NCI-H69 (cell line): ENCODE measurements at regions not wholly inside any gene's neighbourhood (a gene's known extent, or its start where the extent isn't known, plus 50 kb on each side); places are given as distances from the start of the nearest gene placed in this dataset.
"Not testable (repeated sequence)": the region's sequence is repeated elsewhere in the genome, so short reads cannot be mapped to it uniquely, and the experiment has no call there.

Experiments
- DNase-seq: peaks from one replicate; lab custom pipeline; 2025; lab: John Stamatoyannopoulos, UW

- no peak for DNase-seq
These were observed 328.5 kb upstream of the MAP3K7 start for GRCh38 chr6:90915224-90915915.

- no peak for DNase-seq
These were observed 327.4 kb upstream of the MAP3K7 start for GRCh38 chr6:90914312-90914711.

- DNase-seq, result no peak
These were observed 326.5 kb upstream of the MAP3K7 start for GRCh38 chr6:90913266-90913960.

DNA sequence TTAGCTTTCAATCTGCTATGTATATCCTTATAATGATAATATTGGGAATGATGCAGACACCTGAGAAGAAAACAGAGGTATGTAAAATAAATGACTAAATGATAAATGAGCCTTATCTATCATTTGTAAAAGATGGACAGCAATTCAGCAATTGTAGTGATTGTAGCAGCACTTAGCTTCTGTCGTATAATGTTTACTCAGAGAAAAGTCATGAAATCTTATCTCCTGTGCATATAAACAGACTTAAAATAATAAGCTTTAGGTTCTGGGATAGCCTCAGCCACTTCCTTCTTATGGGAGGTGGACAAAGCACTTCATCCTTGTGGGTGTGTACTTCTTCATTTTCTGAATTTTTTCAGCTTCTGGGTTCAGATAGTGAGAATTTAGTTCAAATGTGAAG lies 324.8 kb upstream of the MAP3K7 start:
- no peak for DNase-seq

GRCh38 chr6:90910893-90911292 lies 324.0 kb upstream of the MAP3K7 start:
- no peak for DNase-seq

GRCh38 chr6:90907931-90908655 lies 321.2 kb upstream of the MAP3K7 start:
- no peak for DNase-seq

- DNase-seq, result no peak
These were observed 318.5 kb upstream of the MAP3K7 start for GRCh38 chr6:90905351-90905750.

DNA sequence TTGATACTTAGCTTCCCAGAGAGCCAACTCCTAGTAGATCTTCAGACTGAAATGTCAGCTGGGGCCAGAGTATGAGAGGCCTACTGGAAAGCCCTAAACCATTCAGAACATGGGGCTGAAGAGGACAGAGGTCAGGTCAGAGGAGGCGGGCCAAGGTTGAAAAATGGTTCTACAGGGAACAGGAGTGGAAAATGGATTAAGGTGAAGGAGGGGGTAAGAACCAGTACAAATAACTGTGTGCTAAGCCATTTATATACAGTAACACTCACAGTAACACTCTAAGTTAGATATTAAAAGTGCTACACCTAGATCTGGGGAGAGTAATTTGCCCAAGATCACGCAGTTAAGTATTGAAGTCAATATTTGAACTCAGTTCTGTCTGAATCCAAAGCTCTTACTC lies 313.2 kb upstream of the MAP3K7 start:
- DNase-seq, result no peak

- DNase-seq, result no peak
These were observed 311.9 kb upstream of the MAP3K7 start for GRCh38 chr6:90898763-90899162.

DNA sequence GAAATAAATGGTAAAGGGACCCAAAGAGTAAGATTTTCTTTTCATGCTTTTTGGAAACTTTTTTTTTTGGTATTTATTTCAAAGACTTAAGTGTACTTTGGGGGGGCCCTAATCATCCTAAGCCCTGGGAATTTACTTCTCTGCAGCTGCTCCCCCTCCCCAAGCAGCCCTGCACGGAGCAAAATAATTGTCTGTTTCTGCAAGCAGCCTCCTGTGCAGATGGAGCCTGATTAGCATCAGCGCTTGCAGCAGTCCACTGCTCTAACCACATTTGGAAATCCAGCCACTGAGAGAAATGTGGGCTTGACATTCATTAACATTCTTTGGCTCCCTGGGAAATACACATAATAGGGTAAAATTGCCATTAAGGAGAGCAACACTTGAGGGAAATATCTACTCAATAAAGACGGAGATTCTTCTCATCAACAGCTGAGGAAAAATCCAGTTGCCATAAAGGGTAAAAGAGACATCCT lies 309.2 kb upstream of the MAP3K7 start:
- DNase-seq, result no peak

DNA sequence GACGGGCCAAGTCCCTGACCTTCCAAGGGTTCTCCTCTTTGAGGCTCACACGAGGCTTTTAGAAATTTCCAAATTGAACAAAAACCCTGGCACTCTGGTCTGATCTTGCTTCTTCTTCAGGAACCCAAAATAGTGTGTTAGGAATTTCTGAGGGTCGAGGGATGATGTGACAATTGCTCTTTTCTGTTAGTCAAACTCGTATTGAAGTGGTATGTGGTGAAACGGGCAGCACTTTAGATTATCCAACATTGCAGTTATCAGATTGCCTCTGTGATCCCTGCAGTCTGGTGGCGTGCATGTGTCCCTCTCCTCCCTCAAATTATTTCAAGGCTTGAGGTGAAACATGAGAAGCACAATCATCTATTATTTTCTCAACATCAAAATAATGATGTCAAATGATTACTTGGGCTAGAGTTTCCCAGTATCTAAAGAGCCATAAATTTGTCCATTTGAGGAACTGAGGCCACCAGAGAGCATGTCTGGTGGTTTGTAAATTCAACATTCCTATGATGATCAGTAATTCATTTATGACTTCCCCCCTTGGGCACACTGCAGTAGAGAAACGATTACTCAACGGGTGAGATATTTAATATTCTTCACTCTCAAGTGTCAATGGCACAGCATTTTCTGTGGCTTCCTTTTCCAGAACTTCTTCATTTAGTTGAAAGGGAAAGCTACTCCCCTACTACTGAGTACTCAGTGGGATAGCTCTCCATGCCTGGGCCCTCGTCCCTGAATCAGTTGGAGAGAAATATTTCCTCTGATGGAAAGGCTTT lies 308.6 kb upstream of the MAP3K7 start:
- no peak for DNase-seq

DNA sequence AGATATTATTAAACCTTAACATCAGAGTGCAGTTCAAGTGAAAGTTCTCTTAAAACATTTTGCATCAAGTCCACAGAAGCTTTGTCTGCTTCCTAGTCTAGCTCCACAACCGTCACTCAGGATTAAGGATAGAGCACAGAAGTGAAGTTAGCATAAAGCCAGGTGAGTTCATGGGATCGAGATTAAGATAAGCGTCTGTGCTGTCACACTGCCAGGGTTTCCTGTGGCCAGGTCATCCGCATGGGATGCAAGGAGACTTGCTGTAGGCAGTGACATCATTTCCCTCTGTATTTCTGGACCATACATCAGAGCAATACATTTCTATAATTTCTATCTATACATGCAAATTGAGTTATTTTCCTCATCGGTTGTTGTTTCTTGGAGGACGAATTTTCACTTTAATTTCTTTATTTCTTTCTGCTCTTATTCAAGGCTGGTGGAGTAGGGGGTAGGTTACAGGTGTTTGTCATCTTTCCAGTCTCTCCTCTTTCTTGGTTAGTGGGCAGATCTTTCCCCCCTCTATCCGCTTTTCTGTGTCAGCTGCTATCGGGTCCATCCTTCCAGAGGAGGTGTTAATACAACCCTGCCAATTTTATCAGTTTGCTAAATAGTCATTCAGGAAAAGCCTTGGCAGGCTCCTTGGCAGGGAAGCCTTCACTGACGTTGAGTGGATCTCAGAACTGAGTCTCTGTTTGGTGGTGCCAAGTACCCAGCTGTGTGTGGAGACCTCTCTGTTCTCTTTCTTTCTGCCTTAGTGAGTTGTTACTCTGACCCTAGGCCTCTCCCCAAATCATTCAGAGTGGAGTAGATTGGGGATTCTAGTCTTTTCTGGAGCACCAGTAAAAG lies 307.6 kb upstream of the MAP3K7 start:
- no peak for DNase-seq

DNA sequence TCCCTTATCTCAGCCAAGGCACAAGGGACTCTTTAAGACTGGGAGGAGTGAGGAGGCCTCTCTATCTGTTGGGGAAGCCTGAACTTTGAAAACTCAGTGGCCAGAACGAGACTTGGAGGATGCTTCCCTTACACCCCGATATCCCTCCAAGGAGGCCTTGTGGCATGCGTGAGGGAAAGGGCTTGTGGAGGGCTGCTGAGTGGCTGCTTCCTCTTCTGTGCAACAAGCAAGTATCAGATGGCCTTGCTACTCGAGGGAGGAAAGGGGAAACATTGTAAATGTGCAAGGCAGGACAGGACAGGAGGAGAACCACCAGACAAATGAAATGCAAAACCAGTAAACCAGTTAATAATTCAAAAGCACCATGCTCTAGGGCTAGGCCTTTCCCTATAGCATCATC lies 306.5 kb upstream of the MAP3K7 start:
- no peak for DNase-seq

DNA sequence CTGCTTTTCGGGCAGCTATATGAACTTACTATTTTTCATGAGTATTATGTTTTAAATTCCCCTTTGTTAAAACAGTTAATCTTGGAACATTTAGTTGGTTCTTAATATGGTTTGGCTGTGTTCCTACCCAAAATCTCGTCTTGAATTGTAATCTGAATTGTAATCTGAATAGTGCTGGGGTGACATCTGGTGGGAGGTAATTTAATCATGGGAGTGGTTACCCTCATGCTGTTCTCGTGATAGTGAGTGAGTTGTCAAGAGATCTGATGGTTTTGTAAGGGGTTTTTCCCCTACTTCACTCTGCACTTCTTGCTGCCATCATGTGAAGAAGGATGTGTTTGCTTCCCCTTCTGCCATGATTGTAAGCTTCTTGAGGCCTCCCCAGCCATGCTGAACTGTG lies 305.4 kb upstream of the MAP3K7 start:
- DNase-seq, result no peak

- no peak for DNase-seq
These were observed 304.5 kb upstream of the MAP3K7 start for GRCh38 chr6:90891355-90891754.

- DNase-seq, result no peak
These were observed 303.9 kb upstream of the MAP3K7 start for GRCh38 chr6:90890683-90891330.

GRCh38 chr6:90887764-90888163 lies 300.9 kb upstream of the MAP3K7 start:
- no peak for DNase-seq

GRCh38 chr6:90885611-90886056 lies 298.8 kb upstream of the MAP3K7 start:
- no peak for DNase-seq

GRCh38 chr6:90885137-90885536 lies 298.3 kb upstream of the MAP3K7 start:
- DNase-seq, result not testable (repeated sequence)

DNA sequence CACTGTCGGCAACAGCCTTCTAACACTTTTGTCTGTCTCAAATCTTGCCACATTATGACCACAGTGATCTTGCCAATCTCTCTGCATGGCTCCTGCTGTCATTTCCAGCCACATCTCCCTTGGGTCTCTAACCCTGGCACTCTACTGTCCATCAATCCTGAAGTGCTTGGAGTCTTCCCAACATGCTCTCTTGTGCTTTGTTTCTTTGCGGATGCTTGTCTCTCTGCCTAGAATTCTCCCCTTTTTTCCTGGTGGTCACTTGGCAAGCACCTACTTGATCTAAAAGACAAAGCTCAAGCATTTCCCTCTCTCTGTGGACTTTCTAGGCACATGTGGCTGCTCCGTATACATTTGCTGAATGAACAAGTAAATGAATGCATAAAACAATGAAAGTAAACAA lies 290.7 kb upstream of the MAP3K7 start:
- no peak for DNase-seq

GRCh38 chr6:90874931-90875330 lies 288.1 kb upstream of the MAP3K7 start:
- no peak for DNase-seq
